ENCODE measurements at regions not wholly inside any gene's neighbourhood (a gene's known extent, or its start where the extent isn't known, plus 50 kb on each side); places are given as distances from the start of the nearest gene placed in this dataset.

DNA sequence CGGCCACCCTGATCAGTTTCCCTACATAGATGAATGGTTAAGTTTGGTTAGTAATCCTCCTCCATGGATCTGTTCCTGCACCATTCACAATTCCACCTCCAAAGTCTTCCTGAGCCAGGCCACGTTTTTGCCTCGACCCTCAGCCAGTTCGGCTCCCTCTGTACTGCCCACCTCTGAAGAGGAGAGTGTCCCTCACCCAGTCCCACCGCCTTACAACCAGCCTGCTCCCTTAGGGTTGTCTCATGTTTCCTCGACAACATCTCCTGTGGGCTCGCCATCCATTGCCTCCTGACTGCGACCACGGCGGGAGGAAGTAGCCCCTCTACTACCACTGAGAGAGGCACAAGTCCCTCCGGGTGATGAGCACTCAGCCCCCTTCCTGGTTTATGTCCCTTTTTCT is 338.0 kb upstream of the CNTNAP5 start:
- no peak for ATAC-seq (ENCODE audit: poor library complexity)
- H3K4me3 ChIP-seq (ENCODE audit: low read length): no peak overlapping the region
- DNase-seq: no peak
- intact Hi-C loops (cut with DNase I, micrococcal nuclease): no loop called here
- Mint-ChIP-seq H3K4me3 (no peak overlapping the region), H3K27me3 (no peaks in the 10 kb centered on the region), H3K27ac (no peak overlapping the region), H3K4me1 (ENCODE audit: low read depth) (no peaks in the 10 kb centered on the region), H3K36me3 (ENCODE audit: low read depth) (no peaks in the 10 kb centered on the region), H3K9me3 (peaks cover 5% of the 10 kb centered on the region)
- H3K36me3 ChIP-seq (ENCODE audit: insufficient read depth, low read length): no peaks in the 10 kb centered on the region
- H3K4me1 ChIP-seq (ENCODE audit: insufficient read depth, low read length): no peaks in the 10 kb centered on the region
- POLR2A ChIA-PET: no interaction called here
- CTCF ChIA-PET: no interaction called here
- H3K27ac ChIP-seq (ENCODE audit: low read depth in 1 of 2, low read length in 2 of 2): no peak overlapping the region
- no peaks in the 10 kb centered on the region for H3K27me3 ChIP-seq (ENCODE audit: control insufficient read depth in 1 of 2, insufficient read depth in 2 of 2, low read length in 2 of 2)
- TF ChIP-seq, protein P1, sequence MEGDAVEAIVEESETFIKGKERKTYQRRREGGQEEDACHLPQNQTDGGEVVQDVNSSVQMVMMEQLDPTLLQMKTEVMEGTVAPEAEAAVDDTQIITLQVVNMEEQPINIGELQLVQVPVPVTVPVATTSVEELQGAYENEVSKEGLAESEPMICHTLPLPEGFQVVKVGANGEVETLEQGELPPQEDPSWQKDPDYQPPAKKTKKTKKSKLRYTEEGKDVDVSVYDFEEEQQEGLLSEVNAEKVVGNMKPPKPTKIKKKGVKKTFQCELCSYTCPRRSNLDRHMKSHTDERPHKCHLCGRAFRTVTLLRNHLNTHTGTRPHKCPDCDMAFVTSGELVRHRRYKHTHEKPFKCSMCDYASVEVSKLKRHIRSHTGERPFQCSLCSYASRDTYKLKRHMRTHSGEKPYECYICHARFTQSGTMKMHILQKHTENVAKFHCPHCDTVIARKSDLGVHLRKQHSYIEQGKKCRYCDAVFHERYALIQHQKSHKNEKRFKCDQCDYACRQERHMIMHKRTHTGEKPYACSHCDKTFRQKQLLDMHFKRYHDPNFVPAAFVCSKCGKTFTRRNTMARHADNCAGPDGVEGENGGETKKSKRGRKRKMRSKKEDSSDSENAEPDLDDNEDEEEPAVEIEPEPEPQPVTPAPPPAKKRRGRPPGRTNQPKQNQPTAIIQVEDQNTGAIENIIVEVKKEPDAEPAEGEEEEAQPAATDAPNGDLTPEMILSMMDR (IDR thresholded peaks at IDR 0.05): no peak
- H3K9me3 ChIP-seq (ENCODE audit: control insufficient read depth in 1 of 2, insufficient read depth in 1 of 2, low read length in 2 of 2): peaks cover 0 to 34% of the 10 kb centered on the region in 2 experiments

- H3K36me3 ChIP-seq (ENCODE audit: insufficient read depth, low read length): no peaks in the 10 kb centered on the region
- CTCF ChIA-PET: no interaction called here
- Mint-ChIP-seq H3K36me3 (ENCODE audit: low read depth) (no peaks in the 10 kb centered on the region), H3K9me3 (peaks cover 2% of the 10 kb centered on the region), H3K4me3 (no peak overlapping the region), H3K4me1 (ENCODE audit: low read depth) (no peaks in the 10 kb centered on the region), H3K27ac (no peak overlapping the region), H3K27me3 (no peaks in the 10 kb centered on the region)
- intact Hi-C loops (cut with DNase I, micrococcal nuclease): no loop called here
- H3K9me3 ChIP-seq (ENCODE audit: control insufficient read depth in 1 of 2, insufficient read depth in 1 of 2, low read length in 2 of 2): peaks cover 0 to 23% of the 10 kb centered on the region in 2 experiments
- ATAC-seq (ENCODE audit: poor library complexity): no peak
- DNase-seq: no peak
- H3K4me1 ChIP-seq (ENCODE audit: insufficient read depth, low read length): no peaks in the 10 kb centered on the region
- H3K27ac ChIP-seq (ENCODE audit: low read depth in 1 of 2, low read length in 2 of 2): no peak overlapping the region
- POLR2A ChIA-PET: no interaction called here
- no peak overlapping the region for H3K4me3 ChIP-seq (ENCODE audit: low read length)
- no peaks in the 10 kb centered on the region for H3K27me3 ChIP-seq (ENCODE audit: control insufficient read depth in 1 of 2, insufficient read depth in 2 of 2, low read length in 2 of 2)
- TF ChIP-seq, protein P1 (IDR thresholded peaks at IDR 0.05): no peak
Observed at GRCh38 chr2:123688231-123688940, 336.7 kb upstream of the CNTNAP5 start.

GRCh38 chr2:123692121-123692520 is 333.0 kb upstream of the CNTNAP5 start:
- Mint-ChIP-seq H3K4me3 (no peak overlapping the region), H3K36me3 (ENCODE audit: low read depth) (no peaks in the 10 kb centered on the region), H3K27me3 (no peaks in the 10 kb centered on the region), H3K27ac (no peak overlapping the region), H3K4me1 (ENCODE audit: low read depth) (no peaks in the 10 kb centered on the region), H3K9me3 (peaks cover 7% of the 10 kb centered on the region)
- CTCF ChIA-PET: no interaction called here
- Histone ChIP-seq H3K9me3 (ENCODE audit: control insufficient read depth in 1 of 2, insufficient read depth in 1 of 2, low read length in 2 of 2) (peaks cover 0 to 10% of the 10 kb centered on the region in 2 experiments), H3K4me1 (ENCODE audit: insufficient read depth, low read length) (no peaks in the 10 kb centered on the region), H3K27me3 (ENCODE audit: control insufficient read depth in 1 of 2, insufficient read depth in 2 of 2, low read length in 2 of 2) (no peaks in the 10 kb centered on the region), H3K4me3 (ENCODE audit: low read length) (no peak overlapping the region), H3K27ac (ENCODE audit: low read depth in 1 of 2, low read length in 2 of 2) (no peak overlapping the region), H3K36me3 (ENCODE audit: insufficient read depth, low read length) (no peaks in the 10 kb centered on the region)
- POLR2A ChIA-PET: no interaction called here
- intact Hi-C loops (cut with DNase I, micrococcal nuclease): no loop called here
- DNase-seq: no peak
- ATAC-seq (ENCODE audit: poor library complexity): no peak
- TF ChIP-seq, protein P1 (IDR thresholded peaks at IDR 0.05): no peak
